WTC11 (cell line): ENCODE measurements at regions not wholly inside any gene's neighbourhood (a gene's known extent, or its start where the extent isn't known, plus 50 kb on each side); places are given as distances from the start of the nearest gene placed in this dataset.

Source experiments
- ATAC-seq: fragments of 200-7000 bp; cut with Tn5 transposase; 2 replicates; pipeline ENCODE4 v1.10.0; 2021; ENCODE audit warnings: mild to moderate bottlenecking, moderate library complexity
- CTCF ChIA-PET: fragments of 300-600 bp; sonication (Branson Sonifier 250); formaldehyde crosslinking; loops from one replicate; lab custom pipeline; 2021; ENCODE audit warnings: antibody characterized with exemption; lab: Charles Lee
- POLR2A ChIA-PET: fragments of 350-600 bp; sonication (Branson Sonifier 250); formaldehyde crosslinking; loops from one replicate; lab custom pipeline; 2021; ENCODE audit warnings: antibody characterized with exemption; lab: Charles Lee
- DNase-seq: peaks from one replicate; pipeline ENCODE4 v3.0.0; 2021; ENCODE audit warnings: low spot score
- H3K27ac Mint-ChIP-seq: 2 replicates; pipeline ENCODE4 v1.8.0; 2021; ENCODE audit warnings: mixed read lengths
- H3K27me3 Mint-ChIP-seq: 2 replicates; pipeline ENCODE4 v1.8.0; 2021; ENCODE audit warnings: low read depth, mild to moderate bottlenecking, moderate library complexity, mixed read lengths
- H3K36me3 Mint-ChIP-seq: 2 replicates; pipeline ENCODE4 v1.8.0; 2021; ENCODE audit warnings: mixed read lengths
- H3K4me1 Mint-ChIP-seq: 2 replicates; pipeline ENCODE4 v1.8.0; 2022; ENCODE audit warnings: mixed read lengths
- H3K4me3 Mint-ChIP-seq: 2 replicates; pipeline ENCODE4 v1.8.0; 2021; ENCODE audit warnings: mild to moderate bottlenecking, moderate library complexity, mixed read lengths
- H3K9me3 Mint-ChIP-seq: 2 replicates; pipeline ENCODE4 v1.8.0; 2021; ENCODE audit warnings: mixed read lengths
- CBFB ChIP-seq: sonication (generic); formaldehyde crosslinking; IDR thresholded peaks from 2 replicates; pipeline ENCODE4 v1.8.1; 2022; ENCODE audit warnings: mild to moderate bottlenecking, low read depth, missing genetic modification reagents
- CREB1 ChIP-seq: sonication (generic); formaldehyde crosslinking; IDR thresholded peaks from 2 replicates; pipeline ENCODE4 v1.8.0; 2023; ENCODE audit warnings: mild to moderate bottlenecking, missing genetic modification reagents
- E2F4 ChIP-seq: sonication (generic); formaldehyde crosslinking; IDR thresholded peaks from 2 replicates; pipeline ENCODE4 v1.8.1; 2022; ENCODE audit warnings: low read depth, mild to moderate bottlenecking, moderate library complexity, missing genetic modification reagents, borderline replicate concordance
- EMX1 ChIP-seq: fragments of 250-450 bp; sonication (Bioruptor Pico); IDR thresholded peaks from 2 replicates; pipeline ENCODE4 v1.8.0; 2021; ENCODE audit warnings: mild to moderate bottlenecking
- ESRRA ChIP-seq: sonication (generic); formaldehyde crosslinking; IDR thresholded peaks from 2 replicates; pipeline ENCODE4 v1.8.1; 2022; ENCODE audit warnings: mild to moderate bottlenecking, missing genetic modification reagents, borderline replicate concordance
- FOXJ3 ChIP-seq: sonication (generic); formaldehyde crosslinking; IDR thresholded peaks from 2 replicates; pipeline ENCODE4 v1.9.0; 2021; ENCODE audit warnings: missing genetic modification reagents, mild to moderate bottlenecking, borderline replicate concordance
- GABPB1 ChIP-seq: sonication (generic); formaldehyde crosslinking; IDR thresholded peaks from 2 replicates; pipeline ENCODE4 v1.8.1; 2023; ENCODE audit warnings: mild to moderate bottlenecking, missing genetic modification reagents
- GTF2I ChIP-seq: fragments of 250-450 bp; sonication (Bioruptor Pico); conservative IDR thresholded peaks from 2 replicates; pipeline ENCODE4 v1.4.0; 2021; ENCODE audit warnings: mild to moderate bottlenecking
- JAZF1 ChIP-seq: fragments of 250-450 bp; sonication (Bioruptor Pico); IDR thresholded peaks from 2 replicates; pipeline ENCODE4 v1.9.0; 2021; ENCODE audit warnings: moderate library complexity, mild to moderate bottlenecking, inconsistent platforms
- MAX ChIP-seq: sonication (generic); formaldehyde crosslinking; IDR thresholded peaks from 2 replicates; pipeline ENCODE4 v1.8.0; 2022; ENCODE audit warnings: mild to moderate bottlenecking, missing genetic modification reagents
- MXD4 ChIP-seq: fragments of 250-450 bp; sonication (Bioruptor Pico); IDR thresholded peaks from 2 replicates; pipeline ENCODE4 v1.8.0; 2021; ENCODE audit warnings: mild to moderate bottlenecking, moderate library complexity, borderline replicate concordance
- NR2C2 ChIP-seq: sonication (generic); formaldehyde crosslinking; IDR thresholded peaks from 2 replicates; pipeline ENCODE4 v1.8.0; 2022; ENCODE audit warnings: mild to moderate bottlenecking, missing genetic modification reagents
- NR3C1 ChIP-seq: sonication (generic); formaldehyde crosslinking; conservative IDR thresholded peaks from 2 replicates; pipeline ENCODE4 v1.8.1; 2023; ENCODE audit warnings: low read depth, mild to moderate bottlenecking, missing genetic modification reagents
- RELA ChIP-seq: sonication (generic); formaldehyde crosslinking; IDR thresholded peaks from 2 replicates; pipeline ENCODE4 v1.8.1; 2022; ENCODE audit warnings: missing genetic modification reagents, mild to moderate bottlenecking, borderline replicate concordance
- SMAD4 ChIP-seq: sonication (generic); formaldehyde crosslinking; IDR thresholded peaks from 2 replicates; pipeline ENCODE4 v1.8.0; 2022; ENCODE audit warnings: mild to moderate bottlenecking, missing genetic modification reagents
- SOX15 ChIP-seq: fragments of 250-450 bp; sonication (Bioruptor Pico); IDR thresholded peaks from 2 replicates; pipeline ENCODE4 v1.9.0; 2021; ENCODE audit warnings: mild to moderate bottlenecking
- TCF7 ChIP-seq: sonication (generic); formaldehyde crosslinking; IDR thresholded peaks from 2 replicates; pipeline ENCODE4 v1.8.0; 2022; ENCODE audit warnings: mild to moderate bottlenecking, low read depth, missing genetic modification reagents, moderate library complexity
- TP53 ChIP-seq: sonication (generic); formaldehyde crosslinking; IDR thresholded peaks from 2 replicates; pipeline ENCODE4 v1.8.1; 2023; ENCODE audit warnings: mild to moderate bottlenecking, missing genetic modification reagents
- ZNF138 ChIP-seq: sonication (generic); formaldehyde crosslinking; conservative IDR thresholded peaks from 2 replicates; pipeline ENCODE4 v1.8.1; 2022; ENCODE audit warnings: mild to moderate bottlenecking, moderate library complexity, missing genetic modification reagents
- ZNF263 ChIP-seq: sonication (generic); formaldehyde crosslinking; IDR thresholded peaks from 2 replicates; pipeline ENCODE4 v1.8.1; 2022; ENCODE audit warnings: low read depth, mild to moderate bottlenecking, moderate library complexity, missing genetic modification reagents
- ZNF317 ChIP-seq: sonication (generic); formaldehyde crosslinking; IDR thresholded peaks from 2 replicates; pipeline ENCODE4 v1.8.1; 2023; ENCODE audit warnings: low read depth, mild to moderate bottlenecking, moderate library complexity, missing genetic modification reagents, borderline replicate concordance
- ZNF396 ChIP-seq: fragments of 250-450 bp; sonication (Bioruptor Pico); IDR thresholded peaks from 2 replicates; pipeline ENCODE4 v1.8.0; 2021; ENCODE audit warnings: mild to moderate bottlenecking, moderate library complexity, borderline replicate concordance
- ZNF423 ChIP-seq: fragments of 250-450 bp; sonication (Bioruptor Pico); IDR thresholded peaks from 2 replicates; pipeline ENCODE4 v2.1.2; 2022; ENCODE audit warnings: mild to moderate bottlenecking, moderate library complexity
- ZNF671 ChIP-seq: fragments of 250-450 bp; sonication (Bioruptor Pico); IDR thresholded peaks from 2 replicates; pipeline ENCODE4 v1.8.0; 2021; ENCODE audit warnings: mild to moderate bottlenecking
- TF ChIP-seq, protein P1 (sequence below): sonication (generic); formaldehyde crosslinking; IDR thresholded peaks from 2 replicates; pipeline ENCODE4 v1.8.1; 2023; ENCODE audit warnings: mild to moderate bottlenecking, moderate library complexity, missing genetic modification reagents
- TF ChIP-seq, protein P2 (sequence below): sonication (generic); formaldehyde crosslinking; IDR thresholded peaks from 2 replicates; pipeline ENCODE4 v1.8.1; 2023; ENCODE audit warnings: mild to moderate bottlenecking, missing genetic modification reagents
- TF ChIP-seq, protein P3 (sequence below): sonication (generic); formaldehyde crosslinking; IDR thresholded peaks from 2 replicates; pipeline ENCODE4 v1.8.0; 2023; ENCODE audit warnings: missing genetic modification reagents

DNA sequence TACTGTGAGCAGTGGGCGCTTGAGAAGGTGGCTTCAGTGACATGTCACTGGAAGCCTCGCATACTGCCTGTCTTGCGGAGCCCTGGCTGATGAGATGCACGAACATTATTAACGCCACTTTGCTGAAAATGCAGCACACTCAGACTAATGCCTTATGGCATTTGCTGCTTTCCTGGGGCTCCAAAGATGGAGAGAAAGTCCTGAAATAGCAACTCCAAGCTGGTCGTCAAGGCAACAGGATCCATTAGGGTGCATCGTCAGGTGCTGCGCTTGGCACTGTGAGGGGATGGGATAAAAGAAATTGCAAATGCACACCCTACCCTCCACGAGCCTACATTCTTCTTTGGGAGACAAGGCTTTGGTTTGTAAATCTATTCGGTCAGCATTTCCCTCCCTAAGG, 592.5 kb downstream of the TYW1 start:
- H3K27ac Mint-ChIP-seq, result no peak overlapping the region
- no peak for DNase-seq
- no peak for TF ChIP-seq FOXJ3 (CRISPR knock-in tag)
- no peak for TF ChIP-seq ESRRA
- TF ChIP-seq, protein P1, sequence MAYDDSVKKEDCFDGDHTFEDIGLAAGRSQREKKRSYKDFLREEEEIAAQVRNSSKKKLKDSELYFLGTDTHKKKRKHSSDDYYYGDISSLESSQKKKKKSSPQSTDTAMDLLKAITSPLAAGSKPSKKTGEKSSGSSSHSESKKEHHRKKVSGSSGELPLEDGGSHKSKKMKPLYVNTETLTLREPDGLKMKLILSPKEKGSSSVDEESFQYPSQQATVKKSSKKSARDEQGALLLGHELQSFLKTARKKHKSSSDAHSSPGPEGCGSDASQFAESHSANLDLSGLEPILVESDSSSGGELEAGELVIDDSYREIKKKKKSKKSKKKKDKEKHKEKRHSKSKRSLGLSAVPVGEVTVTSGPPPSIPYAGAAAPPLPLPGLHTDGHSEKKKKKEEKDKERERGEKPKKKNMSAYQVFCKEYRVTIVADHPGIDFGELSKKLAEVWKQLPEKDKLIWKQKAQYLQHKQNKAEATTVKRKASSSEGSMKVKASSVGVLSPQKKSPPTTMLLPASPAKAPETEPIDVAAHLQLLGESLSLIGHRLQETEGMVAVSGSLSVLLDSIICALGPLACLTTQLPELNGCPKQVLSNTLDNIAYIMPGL (CRISPR knock-in tag), result no peak
- no peak for TF ChIP-seq CREB1 (CRISPR knock-in tag)
- TF ChIP-seq E2F4 (CRISPR knock-in tag), result no peak
- no peak for TF ChIP-seq MAX (CRISPR knock-in tag)
- TF ChIP-seq TP53 (CRISPR knock-in tag), result no peak
- no peak for TF ChIP-seq NR2C2 (CRISPR knock-in tag)
- TF ChIP-seq ZNF263 (CRISPR knock-in tag), result no peak
- TF ChIP-seq NR3C1 (CRISPR knock-in tag), result no peak
- no peak for TF ChIP-seq GABPB1 (CRISPR knock-in tag)
- no peak for TF ChIP-seq ZNF317
- CTCF ChIA-PET, result interaction anchor here (0.5 to 0.8 kb wide), 2 partner anchors 74 to 286 kb away, joined by 3 to 4 read pairs; no protein-coding TSS in a partner anchor
- no peak overlapping the region for H3K4me3 Mint-ChIP-seq
- peaks cover 6% of the 10 kb centered on the region for H3K4me1 Mint-ChIP-seq
- H3K36me3 Mint-ChIP-seq, result 0 out of 2 replicates have a peak, but pooled peaks cover 2% of the 10 kb centered on the region
- H3K27me3 Mint-ChIP-seq, result no peaks in the 10 kb centered on the region; the same call in 1 of the 2 replicates
- peaks cover 16% of the 10 kb centered on the region for H3K9me3 Mint-ChIP-seq
- POLR2A ChIA-PET, result interaction anchor here (0.7 kb wide), 1 partner anchor 73 kb away, joined by 6 read pairs; no protein-coding TSS in a partner anchor
- no peak for ATAC-seq

DNA sequence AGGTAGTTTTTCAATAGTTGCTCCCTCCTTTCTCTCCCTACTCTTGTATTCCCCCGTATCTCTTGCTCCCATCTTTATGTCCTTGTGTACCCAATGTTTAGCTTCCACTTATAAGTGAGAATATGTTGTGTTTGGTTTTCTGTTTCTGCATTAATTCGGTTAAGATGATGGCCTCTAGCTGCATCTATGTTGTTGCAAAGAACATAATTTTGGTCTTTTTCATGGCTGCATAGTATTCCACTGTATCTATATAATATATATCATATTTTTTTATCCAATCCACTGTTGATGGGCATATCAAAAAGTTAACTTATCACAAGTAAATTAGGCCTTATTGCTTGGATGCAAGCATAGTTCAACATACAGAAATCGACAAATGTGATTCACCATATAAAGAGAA, 594.0 kb downstream of the TYW1 start:
- Mint-ChIP-seq H3K4me1 (peaks cover 8% of the 10 kb centered on the region), H3K27ac (no peak overlapping the region), H3K4me3 (no peak overlapping the region), H3K27me3 (no peaks in the 10 kb centered on the region; the same call in 1 of the 2 replicates)
- CTCF ChIA-PET, result interaction anchor here (1.4 kb wide), 1 partner anchor 35 kb away, joined by 3 read pairs; no protein-coding TSS in a partner anchor
- POLR2A ChIA-PET, result no interaction called here
- no peak for ATAC-seq
- TF ChIP-seq JAZF1 (CRISPR knock-in tag) (no peak), GTF2I (CRISPR knock-in tag) (peak; percentile 57; the same call in 1 of the 2 replicates), SMAD4 (no peak)
- TF ChIP-seq, all 79 proteins: peak for 1
- Mint-ChIP-seq H3K9me3 (peaks cover 9% of the 10 kb centered on the region), H3K36me3 (0 out of 2 replicates have a peak, but pooled peaks cover 2% of the 10 kb centered on the region)
- DNase-seq, result no peak

DNA sequence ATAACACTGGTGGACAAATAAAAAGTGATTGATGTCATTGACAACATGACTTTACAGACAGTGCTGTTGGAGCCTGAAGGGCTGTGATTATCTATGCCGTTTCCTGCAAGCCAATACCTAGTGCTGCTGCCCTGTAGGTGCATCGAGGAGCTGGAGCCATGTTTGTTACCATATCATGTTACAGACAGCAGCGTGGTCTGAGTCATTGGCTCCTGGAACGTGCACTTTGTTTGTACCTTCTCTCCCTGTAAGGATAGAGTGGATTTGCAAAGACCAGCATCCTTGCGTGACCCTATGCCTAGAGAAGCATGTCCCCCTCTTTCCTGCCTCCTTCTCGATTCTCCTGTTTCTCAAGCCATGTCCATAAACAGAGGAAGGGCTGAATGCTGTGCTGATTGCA, 597.2 kb downstream of the TYW1 start:
- peaks cover 8% of the 10 kb centered on the region for H3K4me1 Mint-ChIP-seq
- H3K4me3 Mint-ChIP-seq, result no peak overlapping the region
- H3K36me3 Mint-ChIP-seq, result no peaks in the 10 kb centered on the region
- H3K27me3 Mint-ChIP-seq, result no peaks in the 10 kb centered on the region; the same call in none of the 2 replicates
- H3K9me3 Mint-ChIP-seq, result peaks cover 7% of the 10 kb centered on the region; the same call in 1 of the 2 replicates
- ChIA-PET CTCF (no interaction called here), POLR2A (no interaction called here)
- no peak; the same call in 1 of the 2 replicates for ATAC-seq
- no peak overlapping the region for H3K27ac Mint-ChIP-seq
- peak; percentile 13 for DNase-seq
- TF ChIP-seq, protein P2, sequence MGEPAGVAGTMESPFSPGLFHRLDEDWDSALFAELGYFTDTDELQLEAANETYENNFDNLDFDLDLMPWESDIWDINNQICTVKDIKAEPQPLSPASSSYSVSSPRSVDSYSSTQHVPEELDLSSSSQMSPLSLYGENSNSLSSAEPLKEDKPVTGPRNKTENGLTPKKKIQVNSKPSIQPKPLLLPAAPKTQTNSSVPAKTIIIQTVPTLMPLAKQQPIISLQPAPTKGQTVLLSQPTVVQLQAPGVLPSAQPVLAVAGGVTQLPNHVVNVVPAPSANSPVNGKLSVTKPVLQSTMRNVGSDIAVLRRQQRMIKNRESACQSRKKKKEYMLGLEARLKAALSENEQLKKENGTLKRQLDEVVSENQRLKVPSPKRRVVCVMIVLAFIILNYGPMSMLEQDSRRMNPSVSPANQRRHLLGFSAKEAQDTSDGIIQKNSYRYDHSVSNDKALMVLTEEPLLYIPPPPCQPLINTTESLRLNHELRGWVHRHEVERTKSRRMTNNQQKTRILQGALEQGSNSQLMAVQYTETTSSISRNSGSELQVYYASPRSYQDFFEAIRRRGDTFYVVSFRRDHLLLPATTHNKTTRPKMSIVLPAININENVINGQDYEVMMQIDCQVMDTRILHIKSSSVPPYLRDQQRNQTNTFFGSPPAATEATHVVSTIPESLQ (CRISPR knock-in tag), result no peak
- TF ChIP-seq ZNF138 (CRISPR knock-in tag) (no peak), ZNF671 (no peak), MXD4 (no peak), ZNF423 (CRISPR knock-in tag) (no peak), SOX15 (no peak), EMX1 (no peak), RELA (CRISPR knock-in tag) (no peak), TCF7 (no peak), CBFB (CRISPR knock-in tag) (no peak), ZNF396 (CRISPR knock-in tag) (no peak)
- TF ChIP-seq, protein P3, sequence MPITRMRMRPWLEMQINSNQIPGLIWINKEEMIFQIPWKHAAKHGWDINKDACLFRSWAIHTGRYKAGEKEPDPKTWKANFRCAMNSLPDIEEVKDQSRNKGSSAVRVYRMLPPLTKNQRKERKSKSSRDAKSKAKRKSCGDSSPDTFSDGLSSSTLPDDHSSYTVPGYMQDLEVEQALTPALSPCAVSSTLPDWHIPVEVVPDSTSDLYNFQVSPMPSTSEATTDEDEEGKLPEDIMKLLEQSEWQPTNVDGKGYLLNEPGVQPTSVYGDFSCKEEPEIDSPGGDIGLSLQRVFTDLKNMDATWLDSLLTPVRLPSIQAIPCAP (CRISPR knock-in tag), result no peak
